Endodermal cell (in vitro differentiated cells): ENCODE measurements at regions not wholly inside any gene's neighbourhood (a gene's known extent, or its start where the extent isn't known, plus 50 kb on each side); places are given as distances from the start of the nearest gene placed in this dataset.

Experiments used
- DNase-seq: peaks from one replicate; pipeline ENCODE4 v3.0.0-alpha.2; 2017
- H3K27ac ChIP-seq: 2 replicates; pipeline ENCODE4 v1.5.1; 2013; ENCODE audit warnings: mild to moderate bottlenecking, low read depth, low read length, moderate library complexity
- H3K27me3 ChIP-seq: 2 replicates; pipeline ENCODE4 v1.6.1; 2013; ENCODE audit warnings: mild to moderate bottlenecking, low read length, moderate library complexity; ENCODE audit not compliant: insufficient read depth, control insufficient read depth, poor library complexity, severe bottlenecking
- H3K36me3 ChIP-seq: 2 replicates; pipeline ENCODE4 v1.7.0; 2013; ENCODE audit warnings: mild to moderate bottlenecking, low read length, moderate library complexity; ENCODE audit not compliant: control insufficient read depth, insufficient read depth
- H3K4me1 ChIP-seq: one replicate; pipeline ENCODE4 v1.7.0; 2013; ENCODE audit warnings: low read length; ENCODE audit not compliant: control insufficient read depth, insufficient read depth
- H3K4me3 ChIP-seq: 2 replicates; pipeline ENCODE4 v1.5.1; 2013; ENCODE audit warnings: mild to moderate bottlenecking, low read length, moderate library complexity
- H3K9ac ChIP-seq: 2 replicates; pipeline ENCODE4 v1.6.1; 2013; ENCODE audit warnings: mild to moderate bottlenecking, low read length, moderate library complexity; ENCODE audit not compliant: poor library complexity, severe bottlenecking; ENCODE audit errors: extremely low read depth
- H3K9me3 ChIP-seq: 2 replicates; pipeline ENCODE4 v1.6.1; 2013; ENCODE audit warnings: mild to moderate bottlenecking, low read length, moderate library complexity; ENCODE audit not compliant: control insufficient read depth
- H3K27ac Mint-ChIP-seq: 2 replicates; pipeline ENCODE4 v1.8.0; 2020; ENCODE audit warnings: mixed read lengths
- H3K27me3 Mint-ChIP-seq: 2 replicates; pipeline ENCODE4 v1.8.0; 2021; ENCODE audit warnings: mild to moderate bottlenecking, mixed read lengths; ENCODE audit not compliant: insufficient read depth
- H3K36me3 Mint-ChIP-seq: 2 replicates; pipeline ENCODE4 v1.8.0; 2020; ENCODE audit warnings: low read depth, mixed read lengths
- H3K4me1 Mint-ChIP-seq: 2 replicates; pipeline ENCODE4 v1.8.0; 2020; ENCODE audit warnings: mixed read lengths
- H3K4me3 Mint-ChIP-seq: 2 replicates; pipeline ENCODE4 v1.8.0; 2020; ENCODE audit warnings: mild to moderate bottlenecking, moderate library complexity, mixed read lengths
- H3K9me3 Mint-ChIP-seq: 2 replicates; pipeline ENCODE4 v1.8.0; 2020; ENCODE audit warnings: mild to moderate bottlenecking, mixed read lengths
- CTCF ChIP-seq: fragments of 200-600 bp; sonication (generic); conservative IDR thresholded peaks from 2 replicates; pipeline ENCODE4 v1.5.0; 2021; ENCODE audit warnings: antibody characterized with exemption, mild to moderate bottlenecking
- WGBS, 2 experiments: methylation state at CpG; one replicate each; pipeline versions ENCODE4 v1.1.5 to v1.1.7; 2013; ENCODE audit warnings: missing lambda C conversion rate in 2 of 2, mixed read lengths in 1 of 2; ENCODE audit not compliant: insufficient coverage in 1 of 2, insufficient read length in 1 of 2; 5-methylcytosine and 5-hydroxymethylcytosine counted together

- 98 to 100% methylated on average over 2 to 6 of the region's 6 CpGs for WGBS, 2 experiments
These were observed 193.3 kb upstream of the FAM9B start for GRCh38 chrX:9227276-9227675.

DNA sequence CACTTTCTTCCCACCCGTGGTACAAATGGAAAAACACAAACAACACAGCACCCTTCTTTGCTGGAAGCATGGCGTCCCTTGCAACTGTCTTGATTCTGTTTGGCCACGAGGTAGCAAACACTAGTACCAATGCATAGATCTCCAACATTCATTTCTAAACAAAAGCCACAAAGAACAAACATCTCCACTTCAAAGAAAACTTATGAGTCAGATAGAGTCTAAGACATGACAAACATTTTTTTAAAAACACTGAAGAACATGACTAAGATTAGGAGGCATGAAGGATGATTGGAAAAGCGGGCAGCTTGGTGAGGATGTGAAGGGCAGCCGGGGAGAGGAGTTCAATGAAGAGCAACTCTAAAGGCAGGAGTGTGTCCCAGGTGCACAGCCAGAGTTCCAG is 197.6 kb upstream of the FAM9B start:
- Histone ChIP-seq H3K9ac (no peak overlapping the region), H3K4me1 (no peaks in the 10 kb centered on the region), H3K36me3 (no peaks in the 10 kb centered on the region), H3K4me3 (no peak overlapping the region), H3K27ac (no peak overlapping the region), H3K27me3 (no peaks in the 10 kb centered on the region), H3K9me3 (no peaks in the 10 kb centered on the region)
- H3K4me1 Mint-ChIP-seq = no peaks in the 10 kb centered on the region
- WGBS, 2 experiments = 89 to 92% methylated on average over 2 to 5 of the region's 5 CpGs
- H3K9me3 Mint-ChIP-seq = peaks cover 22% of the 10 kb centered on the region
- no peak overlapping the region for H3K27ac Mint-ChIP-seq
- no peak for DNase-seq
- H3K27me3 Mint-ChIP-seq = no peaks in the 10 kb centered on the region
- TF ChIP-seq CTCF = no peak
- H3K36me3 Mint-ChIP-seq = no peaks in the 10 kb centered on the region
- no peak overlapping the region for H3K4me3 Mint-ChIP-seq

More at GRCh38 chrX:9227276-9227675, 193.3 kb upstream of the FAM9B start:
- no peak for DNase-seq
- H3K4me3 Mint-ChIP-seq = no peak overlapping the region
- Histone ChIP-seq H3K27me3 (no peaks in the 10 kb centered on the region), H3K9ac (no peak overlapping the region), H3K27ac (no peak overlapping the region), H3K4me3 (no peak overlapping the region), H3K4me1 (no peaks in the 10 kb centered on the region), H3K36me3 (no peaks in the 10 kb centered on the region), H3K9me3 (no peaks in the 10 kb centered on the region)
- TF ChIP-seq CTCF = no peak
- H3K4me1 Mint-ChIP-seq = peaks cover 1% of the 10 kb centered on the region
- H3K36me3 Mint-ChIP-seq = no peaks in the 10 kb centered on the region
- H3K27ac Mint-ChIP-seq = no peak overlapping the region
- H3K27me3 Mint-ChIP-seq = no peaks in the 10 kb centered on the region
- peaks cover 55% of the 10 kb centered on the region for H3K9me3 Mint-ChIP-seq

- Mint-ChIP-seq H3K9me3 (peaks cover 15% of the 10 kb centered on the region), H3K4me3 (no peak overlapping the region), H3K27me3 (no peaks in the 10 kb centered on the region), H3K4me1 (no peaks in the 10 kb centered on the region), H3K27ac (no peak overlapping the region), H3K36me3 (no peaks in the 10 kb centered on the region)
- WGBS, 2 experiments = 84 to 89% methylated on average over 5 of the region's 5 CpGs
- no peaks in the 10 kb centered on the region for H3K4me1 ChIP-seq
- no peak overlapping the region for H3K4me3 ChIP-seq
- H3K36me3 ChIP-seq = no peaks in the 10 kb centered on the region
- H3K27ac ChIP-seq = no peak overlapping the region
- DNase-seq = no peak
- H3K27me3 ChIP-seq = no peaks in the 10 kb centered on the region
- no peak overlapping the region for H3K9ac ChIP-seq
- H3K9me3 ChIP-seq = no peaks in the 10 kb centered on the region
- no peak for TF ChIP-seq CTCF
These were observed 199.2 kb upstream of the FAM9B start for GRCh38 chrX:9233141-9233540.
